HCEC 1CT (cell line): ENCODE measurements at regions not wholly inside any gene's neighbourhood (a gene's known extent, or its start where the extent isn't known, plus 50 kb on each side); places are given as distances from the start of the nearest gene placed in this dataset.
"Not testable (repeated sequence)": the region's sequence is repeated elsewhere in the genome, so short reads cannot be mapped to it uniquely, and the experiment has no call there.

Experiments
- DNase-seq: peaks from one replicate; pipeline ENCODE4 v3.0.0-alpha.2; 2017

DNA sequence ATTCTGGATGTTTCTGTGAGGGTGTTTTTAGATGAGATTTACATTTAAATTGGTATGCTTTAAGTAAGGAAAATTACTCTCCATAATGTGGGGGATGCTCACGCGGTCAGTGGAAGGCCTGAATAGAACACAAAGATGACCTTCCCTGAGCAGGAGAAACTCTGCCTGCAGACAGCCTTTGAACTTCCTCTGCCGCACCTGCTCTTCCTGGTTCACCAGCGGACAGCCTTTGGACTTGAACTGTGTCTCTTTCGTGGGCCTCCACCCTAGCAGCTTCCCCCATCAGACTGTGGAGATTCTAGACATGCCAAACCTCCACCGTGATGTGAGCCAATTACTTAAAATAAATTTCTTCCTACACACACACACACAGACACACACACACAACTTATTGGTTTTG lies 210.7 kb downstream of the EFCAB11 start:
- DNase-seq = no peak

DNA sequence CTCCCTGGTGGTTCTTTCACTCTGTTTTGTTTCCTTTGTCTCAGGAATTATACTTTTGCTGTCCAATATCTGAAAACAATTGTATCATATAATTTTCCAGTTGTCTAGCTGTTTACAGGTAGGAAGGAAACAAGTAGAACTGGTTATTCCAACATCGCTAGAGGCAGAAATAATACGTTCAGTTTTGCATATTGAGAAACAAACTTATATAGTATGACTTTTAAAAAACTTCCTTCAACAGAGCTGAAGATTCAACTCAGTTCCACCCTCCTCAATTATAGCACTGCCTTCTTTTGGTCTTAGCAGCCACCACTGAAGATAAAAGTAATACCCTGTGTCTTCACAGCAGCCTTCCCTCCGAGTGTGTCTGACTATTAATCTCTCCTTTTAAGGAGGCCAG lies 214.3 kb downstream of the EFCAB11 start:
- no peak for DNase-seq

DNA sequence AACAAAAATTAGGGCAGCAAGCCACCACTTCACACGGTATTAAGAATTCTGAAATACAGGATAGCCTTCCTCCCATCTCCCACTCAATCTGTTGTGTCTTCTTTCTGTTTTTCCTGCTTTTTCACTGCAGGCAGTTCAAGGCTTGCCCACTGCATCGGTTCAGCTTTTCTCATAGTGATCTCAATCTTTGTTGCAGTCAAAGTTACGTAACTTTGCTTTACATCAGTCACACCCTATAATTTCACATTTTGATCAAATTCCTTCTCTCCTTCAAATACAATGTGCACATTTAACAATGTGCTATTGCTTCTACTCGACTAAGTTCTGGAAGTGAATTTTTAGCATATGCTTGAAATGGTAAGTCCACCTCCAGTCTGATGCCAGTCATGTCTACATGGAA lies 217.6 kb downstream of the EFCAB11 start:
- DNase-seq = no peak

DNA sequence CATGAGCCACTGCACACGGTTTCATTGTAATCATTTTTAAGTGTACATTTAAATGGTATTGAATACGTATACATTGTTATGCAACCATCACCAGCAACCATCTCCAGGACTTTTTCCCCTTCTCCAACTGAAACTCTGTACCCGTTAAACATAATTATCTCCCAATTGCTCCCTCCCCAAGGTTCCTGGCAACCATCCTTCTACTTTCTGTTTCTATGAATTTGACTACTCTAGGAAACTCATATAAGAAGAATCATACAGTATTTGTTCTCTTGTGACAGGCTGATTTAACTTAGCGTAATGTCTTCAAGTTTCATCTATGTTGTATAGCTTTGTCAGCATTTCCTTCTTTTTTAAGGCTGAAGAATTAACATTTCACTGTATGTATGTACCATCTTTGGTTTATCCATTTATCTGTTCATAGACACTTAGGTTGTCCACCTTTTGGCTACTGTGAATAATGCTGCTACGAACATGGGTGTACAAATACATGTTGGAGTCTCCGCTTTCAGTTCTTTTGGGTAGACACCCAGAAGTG lies 223.1 kb downstream of the EFCAB11 start:
- no peak for DNase-seq

DNA sequence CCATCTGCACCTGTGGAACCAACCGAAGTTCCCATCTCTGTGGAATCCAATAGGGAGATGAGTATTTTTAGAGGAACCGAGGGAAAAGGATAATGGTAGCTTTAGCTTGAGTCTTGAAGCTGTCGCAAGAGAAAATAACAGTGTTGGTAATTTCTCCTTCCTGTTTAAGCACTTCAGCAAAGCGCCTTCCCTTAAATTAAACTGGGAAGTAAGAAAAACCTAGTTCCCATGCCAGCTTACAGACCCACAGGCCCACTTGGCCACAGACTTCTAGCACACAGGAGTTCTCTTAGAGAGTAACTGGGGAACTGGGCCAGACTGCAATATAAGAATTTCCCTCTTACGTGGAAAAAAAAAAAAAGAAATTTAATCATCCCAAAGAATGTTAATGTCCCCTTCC lies 223.8 kb downstream of the EFCAB11 start:
- DNase-seq = no peak

DNA sequence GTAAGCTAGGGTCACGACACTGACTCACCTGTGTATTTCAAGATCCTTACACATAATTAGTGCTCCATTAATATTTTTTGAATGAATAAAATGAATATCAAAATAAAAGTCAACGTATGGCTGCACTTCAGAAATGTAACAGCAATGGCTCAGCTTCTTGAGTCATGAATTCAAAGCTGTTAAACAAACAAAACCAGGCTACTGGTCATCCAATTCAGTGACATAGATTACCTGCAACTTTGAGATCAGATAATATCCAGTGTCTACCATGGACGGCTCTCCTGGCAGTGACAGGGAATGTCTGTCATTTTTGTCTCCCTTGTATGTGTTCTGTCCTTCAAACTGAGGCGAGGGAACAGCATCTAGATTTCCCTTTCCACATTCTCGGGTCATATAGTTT lies 225.6 kb downstream of the EFCAB11 start:
- no peak for DNase-seq

DNA sequence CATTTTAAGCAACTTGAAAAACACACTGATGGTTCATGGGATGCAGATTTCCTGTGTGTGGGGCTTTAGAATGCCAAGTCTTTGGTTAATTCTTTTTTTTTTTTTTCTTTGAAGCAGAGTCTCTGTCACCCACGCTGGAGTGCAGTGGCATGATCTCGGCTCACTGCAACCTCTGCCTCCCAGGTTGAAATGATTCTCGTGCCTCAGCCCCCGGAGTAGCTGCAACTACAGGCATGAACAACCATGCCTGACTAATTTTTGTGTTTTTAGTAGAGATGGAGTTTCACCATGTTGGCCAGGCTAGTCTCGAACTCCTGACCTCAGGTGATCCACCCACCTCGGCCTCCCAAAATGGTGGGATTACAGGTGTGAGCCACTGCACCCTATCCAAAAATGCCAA lies 228.3 kb downstream of the EFCAB11 start:
- DNase-seq = not testable (repeated sequence)

DNA sequence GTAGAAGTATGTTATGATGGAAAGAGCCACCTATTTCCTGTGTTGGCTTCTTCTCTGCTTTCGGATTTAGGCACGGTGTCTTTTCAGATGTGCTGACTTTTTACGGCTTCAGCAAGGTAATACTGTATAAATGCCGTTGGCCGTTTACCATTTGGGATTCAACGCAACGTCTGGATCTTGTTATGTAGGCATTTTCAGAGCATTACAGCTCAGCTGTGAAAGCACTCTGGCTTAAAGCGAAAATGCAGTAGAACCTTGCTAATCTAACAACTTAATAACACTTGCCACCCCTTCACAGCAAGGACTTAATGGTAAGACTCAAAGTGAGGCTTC lies 229.9 kb downstream of the EFCAB11 start:
- no peak for DNase-seq

DNA sequence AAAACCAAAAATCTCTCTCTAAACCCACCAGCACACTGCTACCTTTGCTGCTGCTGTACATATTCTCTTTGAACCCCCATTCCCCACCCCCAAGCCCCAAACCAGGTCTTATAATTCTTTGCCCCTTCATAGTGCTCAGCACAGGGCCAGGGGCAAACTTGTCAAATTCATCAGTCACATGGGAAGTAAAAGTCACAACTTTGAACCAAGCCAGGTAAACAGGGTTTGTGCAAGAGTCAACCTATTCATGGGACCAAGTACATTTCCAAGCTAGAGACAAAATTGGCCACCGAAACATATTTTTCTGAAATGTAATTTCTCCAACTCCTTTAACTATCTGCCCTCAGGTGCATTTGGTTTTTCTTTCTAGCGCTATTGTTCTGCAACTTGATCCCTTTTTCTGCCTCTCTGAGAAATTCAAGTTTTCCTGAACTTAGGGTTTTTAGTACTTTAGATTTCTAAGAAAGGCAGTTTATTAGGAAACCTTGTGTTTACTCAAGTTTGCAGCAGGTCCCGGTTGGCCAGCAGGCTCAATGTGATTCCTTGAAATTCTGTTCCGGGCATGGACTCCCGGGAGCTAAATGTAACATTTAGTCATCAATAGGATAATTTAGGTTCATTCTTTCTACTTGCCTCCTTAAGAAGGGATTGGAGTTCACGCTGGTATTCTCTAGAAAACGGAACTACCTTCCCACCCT lies 230.5 kb downstream of the EFCAB11 start:
- DNase-seq = no peak

DNA sequence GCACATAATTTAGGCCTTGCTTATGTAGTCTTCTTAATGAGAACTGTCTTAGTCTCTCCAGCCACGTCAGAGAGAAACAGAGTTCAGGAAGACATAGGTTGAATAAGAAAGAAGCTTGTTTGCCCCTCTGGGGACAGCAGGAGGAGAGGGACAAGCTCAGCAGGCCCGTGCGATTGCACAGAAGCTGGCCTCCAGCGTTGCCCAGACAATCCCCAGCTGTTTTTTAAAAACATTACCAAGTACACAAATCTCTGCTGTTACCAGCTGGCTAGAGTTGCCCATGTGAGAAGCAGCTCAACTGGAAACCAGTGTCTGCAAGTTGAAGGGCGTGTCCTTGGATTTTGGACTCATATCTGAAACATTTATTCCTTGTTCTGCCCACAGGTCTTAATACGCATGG lies 232.6 kb downstream of the EFCAB11 start:
- no peak for DNase-seq

DNA sequence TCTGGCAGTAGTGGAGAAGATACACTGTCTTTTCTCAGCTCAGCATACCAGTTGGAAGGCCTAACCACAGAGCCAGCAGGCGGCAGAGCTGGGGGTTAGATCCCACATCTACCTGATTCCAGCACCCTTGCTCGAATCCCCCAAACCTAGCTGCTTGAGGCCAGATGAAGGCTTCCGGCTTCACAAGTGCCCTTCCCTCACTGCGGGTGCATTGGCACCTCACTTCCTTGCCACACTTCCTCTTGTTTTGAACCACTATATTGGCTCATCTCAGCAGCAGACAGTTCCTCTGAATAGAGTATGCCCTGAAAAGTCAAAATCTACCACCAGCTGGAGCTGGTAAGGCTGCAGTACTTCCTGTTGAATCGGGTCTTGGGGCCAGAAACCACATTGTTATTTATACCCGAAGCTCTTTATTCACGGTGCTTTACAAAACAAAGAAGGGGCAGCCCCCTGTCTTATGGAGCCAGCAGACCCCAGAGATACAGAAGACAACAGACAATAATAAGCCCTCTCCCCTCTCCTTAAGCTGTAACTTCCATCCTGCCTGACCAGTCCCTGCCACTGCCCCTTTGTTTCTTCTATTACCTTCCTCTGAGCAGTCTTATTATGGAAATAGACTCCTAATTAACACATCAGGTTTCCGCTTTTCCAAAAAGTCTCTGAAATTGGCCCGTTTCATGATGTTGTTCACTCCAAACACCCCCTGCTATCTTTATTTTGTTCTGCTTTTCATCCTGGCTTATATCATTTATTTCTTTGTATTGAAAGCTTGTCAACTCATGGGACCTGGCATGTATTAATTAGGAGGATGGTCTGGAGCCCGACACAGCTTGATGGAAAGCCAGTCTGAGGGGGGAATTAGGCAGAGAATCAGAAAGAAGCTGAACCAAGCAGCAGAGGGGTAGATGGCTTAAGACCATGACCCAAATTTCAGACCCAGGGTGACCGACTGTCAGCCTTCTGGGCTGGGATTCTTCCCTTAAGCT lies 233.5 kb downstream of the EFCAB11 start:
- DNase-seq = no peak

DNA sequence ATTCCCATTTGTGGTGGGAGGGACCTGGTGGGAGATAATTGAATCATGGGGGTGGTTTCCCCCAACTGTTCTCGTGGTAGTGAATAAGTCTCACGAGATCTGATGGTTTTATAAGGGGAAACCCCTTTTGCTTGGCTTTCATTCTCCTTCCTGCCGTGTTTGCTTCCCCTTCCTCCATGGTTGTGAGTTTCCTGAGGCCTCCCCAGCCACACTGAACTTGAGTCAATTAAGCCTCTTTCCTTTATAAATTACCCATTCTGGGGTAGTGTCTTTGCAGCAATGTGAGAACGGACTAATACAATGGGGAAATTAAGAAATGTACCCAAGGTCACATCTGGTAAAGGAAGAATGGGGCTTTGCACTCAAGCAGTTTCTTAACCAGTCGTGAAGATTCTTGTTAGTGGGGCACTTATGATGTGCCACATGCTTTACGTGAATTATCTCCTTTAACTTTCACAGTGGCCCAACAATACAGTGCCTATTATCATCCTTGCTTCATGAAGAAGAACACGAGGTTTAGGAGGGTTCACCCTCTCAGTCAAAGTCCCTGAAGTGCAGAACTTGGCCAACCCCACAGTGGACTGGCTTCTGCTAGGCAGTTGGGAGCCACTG lies 234.3 kb downstream of the EFCAB11 start:
- no peak for DNase-seq

DNA sequence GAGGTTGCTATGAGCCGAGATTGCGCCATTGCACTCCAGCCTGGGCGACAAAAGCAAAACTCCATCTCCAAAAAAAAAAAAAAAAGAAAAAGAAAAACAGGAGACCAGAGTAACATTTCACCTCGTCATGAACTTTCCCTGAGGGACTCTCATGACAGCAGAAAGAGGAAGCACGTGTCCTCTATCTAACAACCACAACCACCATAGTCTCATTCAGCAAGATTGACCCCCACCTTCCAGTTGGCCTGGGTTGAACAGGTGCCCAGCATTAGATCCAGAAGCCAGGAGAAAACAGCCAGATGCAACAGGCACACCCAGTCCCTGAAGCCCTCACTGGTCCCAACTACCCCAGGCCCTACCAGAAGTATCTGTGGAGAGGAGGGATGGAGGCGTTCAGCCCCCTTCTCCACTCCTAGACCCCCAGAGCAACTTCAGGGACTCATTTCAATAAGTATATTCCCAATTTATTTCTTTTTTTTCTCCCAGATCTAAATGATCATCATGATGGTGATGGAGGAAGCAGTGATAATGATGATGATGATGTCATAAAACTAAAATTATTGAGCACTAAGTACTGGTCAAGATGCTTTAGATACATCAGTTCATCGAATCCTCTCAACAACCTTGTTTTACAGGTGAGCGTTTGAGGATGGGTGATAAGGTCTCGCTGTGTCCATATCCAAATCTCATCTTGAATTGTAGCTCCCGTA lies 235.0 kb downstream of the EFCAB11 start:
- no peak for DNase-seq

DNA sequence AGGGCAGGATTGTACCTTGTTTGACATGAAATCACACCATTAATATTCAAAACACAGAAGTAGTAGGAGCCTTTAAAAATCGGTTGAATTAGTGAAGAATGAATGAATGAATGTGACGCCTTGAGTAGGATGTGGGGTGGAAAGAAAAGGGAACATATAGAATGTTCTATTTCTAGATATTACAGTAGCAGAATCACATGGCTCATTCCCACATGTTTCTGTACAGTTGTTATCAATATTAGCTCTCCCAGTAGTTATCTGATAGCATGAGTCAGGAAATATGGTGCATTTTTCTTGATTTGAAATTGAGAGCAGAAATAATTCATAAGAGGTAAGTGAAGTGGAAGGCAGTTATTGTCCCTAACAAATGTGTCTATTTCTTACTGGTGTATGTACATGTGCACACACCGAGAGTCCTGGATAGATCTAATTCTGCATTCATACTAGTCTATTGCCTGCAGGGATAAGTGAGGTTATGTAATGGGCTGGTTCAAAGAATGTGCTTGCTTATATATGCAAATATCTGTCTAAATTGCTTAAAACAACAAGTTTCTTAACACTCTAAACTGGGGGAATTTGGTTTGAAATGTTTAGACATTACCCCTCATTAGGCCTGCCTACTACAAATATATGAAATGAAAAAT lies 245.4 kb downstream of the EFCAB11 start:
- no peak for DNase-seq

DNA sequence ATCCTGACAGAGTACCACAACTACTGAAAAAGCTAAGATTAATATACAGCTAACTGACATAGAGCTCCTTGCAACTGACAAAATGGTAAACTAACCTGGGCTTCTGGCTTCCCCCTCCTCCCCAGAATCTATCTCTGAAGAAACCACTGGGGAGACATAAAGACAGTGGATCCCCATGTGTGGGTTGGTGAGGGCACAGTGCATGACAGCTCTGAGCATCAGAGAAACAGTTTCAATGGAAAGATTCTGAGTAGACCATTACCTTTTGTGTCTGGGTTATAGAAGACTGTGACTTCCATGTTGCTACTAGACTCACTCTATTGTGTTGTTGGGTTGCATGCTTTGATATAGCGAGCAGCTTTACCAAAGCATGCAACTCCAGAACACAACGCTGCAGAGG lies 247.4 kb downstream of the EFCAB11 start:
- no peak for DNase-seq

DNA sequence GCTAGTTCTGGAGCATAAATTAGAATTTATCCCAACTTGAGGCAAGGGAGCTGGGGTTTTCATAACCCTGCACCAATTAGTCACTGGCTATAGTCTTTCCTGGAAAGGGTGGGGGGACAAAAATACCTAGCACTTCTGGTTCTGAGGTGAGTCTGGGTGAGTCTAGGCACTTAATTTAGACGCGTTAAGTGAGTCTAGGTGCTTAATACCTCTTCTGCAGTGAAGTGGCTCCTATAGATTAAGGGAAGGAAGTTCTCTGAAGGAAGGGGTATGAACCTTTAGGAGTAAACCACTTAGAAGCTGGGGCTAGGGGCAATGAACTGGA lies 251.7 kb downstream of the EFCAB11 start:
- no peak for DNase-seq

DNA sequence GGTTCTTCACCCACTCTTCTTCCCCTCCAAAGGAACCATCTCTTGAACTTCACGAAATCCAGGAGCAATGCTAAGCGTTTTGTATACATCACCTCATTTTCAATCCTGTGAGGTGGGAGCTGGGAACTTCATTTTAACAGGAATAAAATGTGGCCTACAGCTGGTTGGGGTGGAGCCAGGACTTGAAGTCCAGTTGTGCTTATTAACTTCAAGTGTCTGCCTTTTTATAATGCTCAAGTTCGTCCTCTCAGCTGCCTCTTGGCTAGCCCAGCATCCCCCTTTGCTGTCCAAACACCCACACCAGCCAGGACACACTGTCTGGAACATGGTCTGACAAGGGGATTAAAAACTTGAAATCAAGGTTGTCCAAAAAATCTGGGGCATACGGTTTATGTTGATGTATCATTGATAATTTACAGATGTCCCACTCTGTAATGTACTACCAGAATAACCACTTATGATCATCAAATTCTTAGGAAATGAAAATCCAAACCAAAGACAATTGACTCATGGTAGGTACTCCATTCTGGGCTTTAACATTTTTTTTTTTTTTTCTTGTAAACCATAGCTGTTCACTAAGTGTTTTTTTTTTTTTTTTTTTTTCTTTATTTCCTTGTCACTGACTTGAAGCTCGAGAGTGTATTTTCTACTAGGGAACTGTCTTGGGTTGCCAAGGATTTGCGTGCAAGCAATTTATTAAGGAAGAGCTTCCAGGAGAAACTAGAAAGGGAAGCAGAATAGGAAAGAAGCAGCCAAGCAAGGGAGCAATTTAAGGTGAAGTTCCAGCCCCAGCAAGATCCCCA lies 252.3 kb downstream of the EFCAB11 start:
- peak; percentile 68 for DNase-seq

DNA sequence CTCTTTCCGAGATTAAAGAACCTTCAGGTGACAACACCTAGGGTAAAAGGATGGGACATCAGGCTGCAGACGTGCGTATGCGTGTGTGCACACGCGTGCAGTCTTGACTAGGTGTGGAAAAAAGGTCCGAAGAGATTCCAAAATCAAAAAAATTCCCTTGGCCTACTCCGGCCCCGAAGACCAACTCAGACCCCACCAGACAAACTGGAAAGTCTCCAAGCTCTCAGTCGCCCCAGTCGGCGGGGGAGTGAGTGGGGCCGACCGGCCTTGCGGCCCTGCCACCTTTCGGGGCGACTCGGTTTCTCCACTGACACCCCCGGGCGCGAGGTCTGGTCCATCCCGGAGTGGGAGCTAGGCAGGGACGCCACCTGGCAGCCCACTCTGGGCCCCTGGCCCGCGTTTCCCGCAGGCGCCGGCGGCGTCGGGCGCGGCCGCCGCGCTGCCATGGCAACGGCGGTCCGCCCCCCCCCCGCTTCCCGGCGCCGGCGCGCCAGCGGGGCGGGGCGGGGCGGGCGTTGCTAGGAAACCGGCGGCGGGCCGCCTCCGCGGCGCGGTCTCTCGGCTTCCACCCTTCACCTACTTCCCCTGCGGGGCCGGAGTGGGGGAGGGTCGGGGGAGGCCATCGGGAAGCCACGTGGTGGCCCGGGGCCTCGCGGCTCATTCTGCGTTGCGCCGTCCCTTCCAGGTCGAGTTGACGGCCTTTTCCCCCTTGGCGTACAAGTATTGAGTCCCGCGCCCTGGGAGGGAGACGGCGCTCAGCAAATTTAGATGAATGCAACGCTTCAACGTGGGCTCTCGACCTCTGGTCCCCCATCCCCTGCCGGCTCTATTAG lies 253.1 kb downstream of the EFCAB11 start:
- peak; percentile 68 for DNase-seq

DNA sequence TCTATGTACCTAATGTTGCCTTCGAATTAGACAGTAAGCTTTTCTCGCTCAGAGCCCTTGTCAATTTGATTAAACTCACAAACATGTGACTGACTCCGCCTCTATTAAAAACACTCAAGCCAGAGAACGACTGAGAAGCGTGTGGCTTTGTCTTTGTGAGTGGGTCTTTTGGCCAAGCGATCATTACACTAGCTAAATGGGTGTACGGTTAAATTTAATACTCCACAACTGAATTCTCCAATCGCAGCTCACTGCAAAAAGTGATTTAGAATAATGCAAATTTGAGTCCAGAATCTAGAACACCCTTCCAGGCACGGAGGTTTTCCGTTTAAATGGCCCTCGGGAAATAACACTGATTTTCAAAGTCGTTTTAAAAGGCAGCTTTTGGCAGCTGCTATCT lies 253.7 kb downstream of the EFCAB11 start:
- DNase-seq = no peak

DNA sequence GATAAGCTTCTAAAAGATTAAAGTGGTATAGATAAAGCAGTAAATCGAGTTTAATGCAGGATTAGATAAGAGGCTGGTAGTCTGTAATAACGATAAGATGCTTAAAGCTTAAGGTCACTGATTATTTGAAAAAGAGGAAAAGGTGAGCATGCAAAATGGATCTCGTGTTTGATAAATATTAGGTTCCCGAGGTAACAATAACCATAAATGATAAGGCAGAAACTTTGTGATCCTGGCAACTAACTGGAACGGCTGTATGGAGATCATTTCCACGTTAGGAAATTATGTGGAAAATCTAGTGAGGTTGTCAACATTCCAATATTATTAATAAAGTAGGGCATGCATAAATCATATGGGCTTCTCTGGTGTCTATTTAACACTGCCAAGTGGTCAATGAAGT lies 255.5 kb downstream of the EFCAB11 start:
- no peak for DNase-seq
